BJ (cell line): ENCODE measurements at regions not wholly inside any gene's neighbourhood (a gene's known extent, or its start where the extent isn't known, plus 50 kb on each side); places are given as distances from the start of the nearest gene placed in this dataset.

ENCODE experiments used
- CTCF ChIA-PET: fragments of 350-600 bp; formaldehyde crosslinking; extraction: SDS; loops from one replicate; lab custom pipeline; 2021; ENCODE audit warnings: antibody characterized with exemption, inconsistent platforms; lab: Yijun Ruan, JAX
- POLR2A ChIA-PET: fragments of 300-600 bp; sonication (Branson Sonifier 250); formaldehyde crosslinking; extraction: SDS; loops from one replicate; lab custom pipeline; 2021; ENCODE audit warnings: antibody characterized with exemption; lab: Charles Lee
- DNase-seq: peaks from one replicate; pipeline ENCODE4 v3.0.0-alpha.2; 2011; ENCODE audit warnings: low read depth
- H3K27me3 ChIP-seq: 2 replicates; pipeline ENCODE4 v1.6.0; 2011; ENCODE audit warnings: low read length; ENCODE audit not compliant: control insufficient read depth, insufficient read depth
- H3K36me3 ChIP-seq: 2 replicates; pipeline ENCODE4 v1.5.1; 2011; ENCODE audit warnings: low read length; ENCODE audit not compliant: control insufficient read depth, insufficient read depth
- H3K4me3 ChIP-seq: 2 replicates; pipeline ENCODE4 v1.5.1; 2011; ENCODE audit warnings: low read depth, mild to moderate bottlenecking, control low read depth, low read length
- TF ChIP-seq, protein P1 (sequence below): IDR thresholded peaks from 2 replicates; pipeline ENCODE4 v1.5.1; 2011; ENCODE audit warnings: low read depth, mild to moderate bottlenecking, control low read depth, inconsistent platforms, low read length, moderate library complexity; ENCODE audit not compliant: insufficient read depth

DNA sequence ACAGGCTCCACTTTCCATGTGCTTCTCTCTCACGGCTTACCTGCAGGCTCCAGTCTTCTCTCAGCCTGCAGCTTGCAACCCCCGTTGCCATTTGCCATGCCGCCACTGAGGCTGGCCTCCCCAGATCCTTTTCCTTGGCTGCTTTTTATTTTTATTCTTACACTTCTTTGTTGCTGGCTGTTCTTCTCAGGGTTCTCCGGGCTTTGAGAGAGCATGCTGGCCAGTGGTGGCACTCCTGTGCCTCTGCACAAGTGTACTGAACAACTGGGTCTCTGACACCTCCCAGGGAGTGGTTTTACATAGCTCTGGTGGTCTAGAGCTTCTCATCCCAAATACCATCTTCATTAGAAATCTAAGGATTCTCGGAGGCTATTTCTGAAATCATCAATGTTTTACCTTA, 241.7 kb upstream of the MTNR1B start:
- H3K36me3 ChIP-seq: no peaks in the 10 kb centered on the region
- H3K4me3 ChIP-seq: no peak overlapping the region
- ChIA-PET POLR2A (no interaction called here), CTCF (no interaction called here)
- no peaks in the 10 kb centered on the region; the same call in 1 of the 2 replicates for H3K27me3 ChIP-seq
- no peak for DNase-seq
- TF ChIP-seq, protein P1, sequence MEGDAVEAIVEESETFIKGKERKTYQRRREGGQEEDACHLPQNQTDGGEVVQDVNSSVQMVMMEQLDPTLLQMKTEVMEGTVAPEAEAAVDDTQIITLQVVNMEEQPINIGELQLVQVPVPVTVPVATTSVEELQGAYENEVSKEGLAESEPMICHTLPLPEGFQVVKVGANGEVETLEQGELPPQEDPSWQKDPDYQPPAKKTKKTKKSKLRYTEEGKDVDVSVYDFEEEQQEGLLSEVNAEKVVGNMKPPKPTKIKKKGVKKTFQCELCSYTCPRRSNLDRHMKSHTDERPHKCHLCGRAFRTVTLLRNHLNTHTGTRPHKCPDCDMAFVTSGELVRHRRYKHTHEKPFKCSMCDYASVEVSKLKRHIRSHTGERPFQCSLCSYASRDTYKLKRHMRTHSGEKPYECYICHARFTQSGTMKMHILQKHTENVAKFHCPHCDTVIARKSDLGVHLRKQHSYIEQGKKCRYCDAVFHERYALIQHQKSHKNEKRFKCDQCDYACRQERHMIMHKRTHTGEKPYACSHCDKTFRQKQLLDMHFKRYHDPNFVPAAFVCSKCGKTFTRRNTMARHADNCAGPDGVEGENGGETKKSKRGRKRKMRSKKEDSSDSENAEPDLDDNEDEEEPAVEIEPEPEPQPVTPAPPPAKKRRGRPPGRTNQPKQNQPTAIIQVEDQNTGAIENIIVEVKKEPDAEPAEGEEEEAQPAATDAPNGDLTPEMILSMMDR: no peak

DNA sequence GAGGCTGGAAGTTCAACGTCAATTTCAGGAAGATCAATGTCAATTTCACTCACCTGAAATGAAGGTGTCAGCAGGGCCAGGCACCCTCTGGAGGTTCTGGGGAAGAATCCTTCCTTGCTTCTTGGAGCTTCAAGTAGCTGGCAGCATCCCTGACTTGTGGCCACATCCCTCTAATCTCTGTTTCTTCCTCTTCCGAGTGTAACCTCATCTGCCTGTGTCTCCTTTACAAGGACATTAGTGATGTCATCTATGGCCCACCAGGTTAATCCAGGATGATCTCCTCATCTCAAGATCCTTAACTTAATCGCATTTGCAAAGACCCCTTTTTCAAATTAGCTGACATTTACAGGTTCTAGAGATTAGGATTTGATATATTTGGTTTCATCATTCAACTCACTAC, 240.8 kb upstream of the MTNR1B start:
- ChIA-PET CTCF (no interaction called here), POLR2A (no interaction called here)
- TF ChIP-seq, protein P1: no peak
- Histone ChIP-seq H3K36me3 (no peaks in the 10 kb centered on the region), H3K27me3 (no peaks in the 10 kb centered on the region; the same call in 1 of the 2 replicates), H3K4me3 (no peak overlapping the region)
- DNase-seq: no peak

- ChIA-PET CTCF (no interaction called here), POLR2A (no interaction called here)
- no peak for DNase-seq
- H3K27me3 ChIP-seq: no peaks in the 10 kb centered on the region
- no peak overlapping the region for H3K4me3 ChIP-seq
- H3K36me3 ChIP-seq: no peaks in the 10 kb centered on the region
- TF ChIP-seq, protein P1: peak; percentile 27; the same call in 1 of the 2 replicates
Measured at GRCh38 chr11:92735039-92735438, 234.4 kb upstream of the MTNR1B start.

DNA sequence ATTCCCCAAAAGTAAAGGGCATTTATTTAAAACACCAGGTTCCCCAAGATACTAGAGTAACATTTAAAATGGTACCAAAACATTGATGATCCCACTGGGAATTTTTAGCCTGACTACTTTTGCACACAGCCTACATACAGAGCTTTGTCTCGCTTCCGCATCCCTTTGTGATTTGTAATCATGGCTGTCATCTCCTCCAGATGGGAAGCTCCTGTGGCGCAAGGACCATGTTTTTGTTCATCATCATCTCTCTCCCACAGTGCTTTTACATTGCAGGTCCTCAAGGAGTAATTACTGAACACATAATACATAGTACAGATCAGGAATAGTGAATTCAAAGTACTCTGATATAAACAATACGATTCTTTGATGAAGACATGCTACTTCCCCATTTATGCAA, 231.2 kb upstream of the MTNR1B start:
- no peak for DNase-seq
- no peaks in the 10 kb centered on the region for H3K27me3 ChIP-seq
- H3K4me3 ChIP-seq: no peak overlapping the region
- TF ChIP-seq, protein P1: no peak
- ChIA-PET CTCF (no interaction called here), POLR2A (no interaction called here)
- H3K36me3 ChIP-seq: no peaks in the 10 kb centered on the region

DNA sequence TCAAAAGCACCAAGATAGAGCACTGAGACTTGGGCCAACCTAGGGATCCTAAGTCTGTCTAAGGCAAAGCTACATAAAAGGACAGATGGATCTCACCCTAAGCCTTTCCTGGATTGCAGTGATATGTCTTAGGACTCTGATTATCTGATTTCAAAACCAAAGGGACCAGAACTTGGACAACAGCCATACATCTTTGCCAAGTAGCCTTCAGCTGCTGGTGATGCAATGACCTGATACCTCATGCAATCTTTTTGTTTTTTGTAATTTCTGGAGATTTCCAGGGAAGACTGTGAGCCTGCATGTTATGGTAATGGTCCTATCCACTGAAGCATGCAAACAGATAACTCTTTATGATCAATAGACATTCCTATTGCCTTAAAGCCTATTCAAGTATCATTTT, 230.4 kb upstream of the MTNR1B start:
- POLR2A ChIA-PET: no interaction called here
- Histone ChIP-seq H3K27me3 (no peaks in the 10 kb centered on the region), H3K36me3 (no peaks in the 10 kb centered on the region), H3K4me3 (no peak overlapping the region)
- DNase-seq: peak; percentile 19
- CTCF ChIA-PET: no interaction called here
- TF ChIP-seq, protein P1: no peak
